Hematopoietic multipotent progenitor cell treated with erythropoietin and hydrocortisone succinate and interleukin-3 and kit ligand, for 15 days (in vitro differentiated cells): ENCODE measurements at regions not wholly inside any gene's neighbourhood (a gene's known extent, or its start where the extent isn't known, plus 50 kb on each side); places are given as distances from the start of the nearest gene placed in this dataset.

Experiments
- DNase-seq: peaks from one replicate; pipeline ENCODE4 v3.0.0-alpha.2; 2015; ENCODE audit warnings: low spot score

- DNase-seq = no peak
These were observed 105.3 kb downstream of the FOXL1 start for GRCh38 chr16:86683441-86684194.

GRCh38 chr16:86685076-86685475 lies 106.7 kb downstream of the FOXL1 start:
- DNase-seq = no peak

- no peak for DNase-seq
These were observed 112.6 kb downstream of the FOXL1 start for GRCh38 chr16:86690970-86691369.

GRCh38 chr16:86692426-86692825 lies 114.1 kb downstream of the FOXL1 start:
- no peak for DNase-seq

GRCh38 chr16:86693033-86693432 lies 114.7 kb downstream of the FOXL1 start:
- DNase-seq = no peak

- DNase-seq = no peak
These were observed 119.4 kb downstream of the FOXL1 start for GRCh38 chr16:86697715-86698114.

- no peak for DNase-seq
These were observed 121.9 kb downstream of the FOXL1 start for GRCh38 chr16:86700046-86700945.

GRCh38 chr16:86701286-86701975 lies 123.1 kb downstream of the FOXL1 start:
- DNase-seq = no peak

- DNase-seq = no peak
These were observed 124.7 kb downstream of the FOXL1 start for GRCh38 chr16:86702824-86703588.

- no peak for DNase-seq
These were observed 126.2 kb downstream of the FOXL1 start for GRCh38 chr16:86704516-86704915.

- DNase-seq = no peak
These were observed 128.4 kb downstream of the FOXL1 start for GRCh38 chr16:86706726-86707125.

- DNase-seq = no peak
These were observed 128.8 kb downstream of the FOXL1 start for GRCh38 chr16:86707171-86707570.

GRCh38 chr16:86707581-86707980 lies 129.2 kb downstream of the FOXL1 start:
- DNase-seq = no peak

GRCh38 chr16:86708431-86708830 lies 130.1 kb downstream of the FOXL1 start:
- DNase-seq = no peak

- DNase-seq = no peak
These were observed 130.8 kb downstream of the FOXL1 start for GRCh38 chr16:86709103-86709502.

- no peak for DNase-seq
These were observed 131.7 kb downstream of the FOXL1 start for GRCh38 chr16:86709902-86710601.

- DNase-seq = no peak
These were observed 132.2 kb downstream of the FOXL1 start for GRCh38 chr16:86710602-86710950.

- DNase-seq = no peak
These were observed 134.0 kb downstream of the FOXL1 start for GRCh38 chr16:86712158-86713009.

- DNase-seq = no peak
These were observed 134.8 kb downstream of the FOXL1 start for GRCh38 chr16:86713021-86713631.

GRCh38 chr16:86714166-86714565 lies 135.8 kb downstream of the FOXL1 start:
- DNase-seq = no peak
